WI38 (cell line): ENCODE measurements at regions not wholly inside any gene's neighbourhood (a gene's known extent, or its start where the extent isn't known, plus 50 kb on each side); places are given as distances from the start of the nearest gene placed in this dataset.
"Not testable (repeated sequence)": the region's sequence is repeated elsewhere in the genome, so short reads cannot be mapped to it uniquely, and the experiment has no call there.

Experiments used
- H3K4me3 ChIP-seq: 2 replicates; pipeline ENCODE4 v1.5.1; 2011; ENCODE audit warnings: low read depth, mild to moderate bottlenecking, control low read depth, low read length
- CTCF ChIP-seq: IDR thresholded peaks from 2 replicates; pipeline ENCODE4 v1.5.1; 2012; ENCODE audit warnings: low read depth, mild to moderate bottlenecking, control low read depth, low read length

DNA sequence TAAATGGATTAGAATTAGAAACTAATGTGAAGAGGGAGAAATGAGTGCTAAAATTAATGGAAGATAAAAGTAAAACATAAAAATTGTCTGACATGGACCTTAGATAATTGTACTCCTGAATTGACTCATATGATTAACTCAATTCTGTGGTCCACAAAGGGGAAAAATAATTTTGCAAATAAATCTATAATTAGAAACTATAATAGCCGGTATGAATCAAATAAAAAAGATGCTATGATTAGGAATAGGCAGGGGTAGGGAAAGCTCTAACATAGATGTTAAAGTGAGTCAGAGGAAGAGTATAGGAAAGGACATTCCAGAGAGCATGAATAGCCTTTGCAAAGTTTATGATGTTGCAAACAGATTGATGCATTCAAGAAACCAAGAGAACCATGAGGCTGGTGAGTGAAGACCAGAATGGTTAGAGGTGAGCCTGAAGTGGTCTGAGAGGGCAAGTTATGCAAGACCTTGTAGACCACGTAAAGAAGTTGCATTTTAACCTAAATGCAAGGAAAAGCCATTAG, 262.1 kb upstream of the CA10 start:
- no peak overlapping the region for H3K4me3 ChIP-seq
- TF ChIP-seq CTCF = no peak

GRCh38 chr17:52419229-52419641, 260.7 kb upstream of the CA10 start:
- H3K4me3 ChIP-seq = no peak overlapping the region
- TF ChIP-seq CTCF = no peak

DNA sequence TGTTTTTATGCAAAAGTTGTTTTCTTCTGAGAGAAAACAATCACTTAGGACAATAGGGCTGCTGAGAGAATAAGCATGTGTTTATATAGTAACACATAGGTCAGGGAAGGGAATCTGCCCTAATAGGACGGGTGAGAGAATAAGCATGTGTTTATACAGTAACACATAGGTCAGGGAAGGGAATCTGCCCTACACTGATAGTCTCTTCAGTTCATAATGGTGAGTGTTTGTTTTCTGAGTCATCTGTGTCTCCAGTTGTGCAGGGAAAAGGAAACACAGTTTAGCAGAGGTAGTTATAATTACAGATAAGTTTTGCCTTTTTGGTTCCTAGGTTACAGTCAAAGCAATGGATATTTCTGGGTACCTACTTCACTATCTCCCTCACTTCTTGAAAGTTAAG, 252.3 kb upstream of the CA10 start:
- TF ChIP-seq CTCF = no peak
- no peak overlapping the region for H3K4me3 ChIP-seq

DNA sequence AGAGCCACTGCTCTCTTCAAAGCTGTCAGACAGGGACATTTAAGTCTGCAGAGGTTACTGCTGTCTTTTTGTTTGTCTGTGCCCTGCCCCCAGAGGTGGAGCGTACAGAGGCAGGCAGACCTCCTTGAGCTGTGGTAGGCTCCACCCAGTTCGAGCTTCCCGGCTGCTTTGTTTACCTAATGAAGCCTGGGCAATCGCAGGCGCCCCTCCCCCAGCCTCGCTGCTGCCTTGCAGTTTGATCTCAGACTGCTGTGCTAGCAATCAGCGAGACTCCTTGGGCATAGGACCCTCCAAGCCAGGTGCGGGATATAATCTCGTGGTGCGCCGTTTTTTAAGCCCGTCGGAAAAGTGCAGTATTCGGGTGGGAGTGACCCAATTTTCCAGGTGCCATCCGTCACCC, 250.7 kb upstream of the CA10 start:
- not testable (repeated sequence) for H3K4me3 ChIP-seq

- no peak for TF ChIP-seq CTCF
- H3K4me3 ChIP-seq = no peak overlapping the region
These were observed 236.8 kb upstream of the CA10 start for GRCh38 chr17:52395308-52395707.

GRCh38 chr17:52390422-52390821, 231.9 kb upstream of the CA10 start:
- no peak overlapping the region for H3K4me3 ChIP-seq
- no peak for TF ChIP-seq CTCF

- no peak overlapping the region for H3K4me3 ChIP-seq
- no peak for TF ChIP-seq CTCF
These were observed 231.1 kb upstream of the CA10 start for GRCh38 chr17:52389632-52390031.

- H3K4me3 ChIP-seq = no peak overlapping the region
- TF ChIP-seq CTCF = no peak
These were observed 230.4 kb upstream of the CA10 start for GRCh38 chr17:52388941-52389340.
